Adipocyte (in vitro differentiated cells): ENCODE measurements at regions not wholly inside any gene's neighbourhood (a gene's known extent, or its start where the extent isn't known, plus 50 kb on each side); places are given as distances from the start of the nearest gene placed in this dataset.
"Not testable (repeated sequence)": the region's sequence is repeated elsewhere in the genome, so short reads cannot be mapped to it uniquely, and the experiment has no call there.

Source experiments
- DNase-seq: peaks from one replicate; pipeline ENCODE4 v3.0.0-alpha.2; 2015; ENCODE audit warnings: low read depth
- H3K27me3 ChIP-seq: replicated peaks from 2 replicates; pipeline ENCODE4 v1.7.0; 2013; ENCODE audit warnings: mild to moderate bottlenecking, low read length, moderate library complexity; ENCODE audit not compliant: control insufficient read depth, insufficient read depth
- H3K36me3 ChIP-seq: 2 replicates; pipeline ENCODE4 v1.7.0; 2013; ENCODE audit warnings: low read length, mild to moderate bottlenecking, moderate library complexity; ENCODE audit not compliant: control insufficient read depth, insufficient read depth, severe bottlenecking
- H3K4me1 ChIP-seq: 2 replicates; pipeline ENCODE4 v1.7.0; 2013; ENCODE audit warnings: mild to moderate bottlenecking, low read length, moderate library complexity; ENCODE audit not compliant: control insufficient read depth, insufficient read depth
- H3K4me3 ChIP-seq: 2 replicates; pipeline ENCODE4 v1.7.0; 2013; ENCODE audit warnings: mild to moderate bottlenecking, low read length, moderate library complexity
- H3K9ac ChIP-seq: 2 replicates; pipeline ENCODE4 v1.7.0; 2013; ENCODE audit warnings: mild to moderate bottlenecking, low read length, moderate library complexity
- H3K9me3 ChIP-seq: 2 replicates; pipeline ENCODE4 v1.7.0; 2013; ENCODE audit warnings: mild to moderate bottlenecking, low read length, moderate library complexity; ENCODE audit not compliant: control insufficient read depth

DNA sequence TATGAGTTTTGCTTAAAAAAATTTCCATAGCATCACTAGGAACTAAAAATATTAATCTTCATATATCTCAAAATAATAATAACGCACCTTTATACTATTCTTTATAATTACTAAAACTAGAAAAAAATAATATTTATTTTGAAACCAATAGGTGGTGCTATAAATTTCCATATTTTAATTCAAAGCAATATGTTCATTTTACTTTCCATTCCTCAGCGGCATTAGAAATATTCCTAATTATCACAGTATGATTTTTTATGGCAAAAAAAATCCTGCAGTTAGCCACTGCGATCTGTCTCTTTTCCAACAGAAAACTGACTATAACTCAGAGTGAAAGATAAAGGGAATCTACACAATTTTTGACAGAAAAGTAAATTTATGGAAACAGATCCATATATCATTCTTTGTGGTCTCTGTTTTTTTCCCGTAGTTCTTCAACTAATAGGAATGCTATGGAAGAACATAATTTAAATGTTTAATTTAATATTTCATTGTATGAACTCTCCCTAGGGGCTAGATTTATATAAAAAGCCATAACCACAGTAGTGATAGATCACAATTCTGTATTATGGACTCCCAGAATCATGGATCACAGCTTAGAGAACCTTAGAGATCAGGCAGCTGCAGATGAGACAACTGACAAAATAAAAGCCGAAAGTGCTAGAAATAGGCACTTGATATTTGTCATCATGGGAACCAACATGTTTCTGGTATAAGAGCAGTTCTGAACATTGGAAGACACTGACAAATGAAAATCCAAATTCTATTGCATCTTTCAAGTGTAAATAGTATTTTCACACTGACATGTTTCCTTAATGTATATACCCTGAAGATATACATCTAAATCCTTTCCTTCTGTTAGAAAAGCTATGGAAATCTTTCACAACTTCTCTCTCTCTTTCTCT, 167.7 kb upstream of the MPDZ start:
- peak; percentile 51 for DNase-seq
- peak overlapping the region; percentile 40 for H3K4me3 ChIP-seq
- no peaks in the 10 kb centered on the region for H3K27me3 ChIP-seq
- peaks cover 49% of the 10 kb centered on the region for H3K4me1 ChIP-seq
- no peaks in the 10 kb centered on the region for H3K9me3 ChIP-seq
- peak overlapping the region; percentile 50 for H3K9ac ChIP-seq
- H3K36me3 ChIP-seq, result no peaks in the 10 kb centered on the region

DNA sequence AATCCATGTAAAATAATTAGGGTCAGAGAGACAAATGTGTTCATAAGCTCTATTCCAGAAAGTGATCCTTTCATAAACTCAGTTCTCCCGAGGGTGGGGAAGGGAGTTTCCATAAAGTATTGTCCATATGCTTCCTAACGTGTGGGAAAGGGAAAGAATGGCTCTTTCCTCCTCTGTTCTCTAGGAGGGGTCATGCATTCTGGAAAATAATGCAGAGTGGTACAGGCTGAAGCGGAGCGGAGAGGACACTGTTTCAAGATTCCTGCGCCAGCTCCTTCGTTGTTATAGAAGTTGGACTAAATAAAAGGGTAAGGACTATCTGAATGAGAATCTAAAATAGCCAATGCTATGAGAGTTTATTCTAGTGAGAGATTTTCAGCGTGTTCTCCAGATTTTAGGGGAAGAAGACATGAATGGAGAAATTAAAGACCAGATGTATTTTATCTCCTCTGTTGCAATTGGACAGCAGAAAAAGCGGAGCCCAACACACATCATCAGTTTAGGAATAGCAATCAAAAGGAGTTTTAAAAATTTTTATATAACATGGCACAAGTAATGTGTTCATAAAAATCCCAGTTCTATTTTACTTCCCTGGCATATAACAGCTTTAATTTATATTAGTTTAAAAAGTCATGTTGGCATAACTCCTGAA, 166.9 kb upstream of the MPDZ start:
- Histone ChIP-seq H3K4me1 (peaks cover 49% of the 10 kb centered on the region), H3K36me3 (no peaks in the 10 kb centered on the region), H3K4me3 (no peak overlapping the region), H3K9me3 (no peaks in the 10 kb centered on the region), H3K27me3 (no peaks in the 10 kb centered on the region), H3K9ac (no peak overlapping the region)
- DNase-seq, result no peak

DNA sequence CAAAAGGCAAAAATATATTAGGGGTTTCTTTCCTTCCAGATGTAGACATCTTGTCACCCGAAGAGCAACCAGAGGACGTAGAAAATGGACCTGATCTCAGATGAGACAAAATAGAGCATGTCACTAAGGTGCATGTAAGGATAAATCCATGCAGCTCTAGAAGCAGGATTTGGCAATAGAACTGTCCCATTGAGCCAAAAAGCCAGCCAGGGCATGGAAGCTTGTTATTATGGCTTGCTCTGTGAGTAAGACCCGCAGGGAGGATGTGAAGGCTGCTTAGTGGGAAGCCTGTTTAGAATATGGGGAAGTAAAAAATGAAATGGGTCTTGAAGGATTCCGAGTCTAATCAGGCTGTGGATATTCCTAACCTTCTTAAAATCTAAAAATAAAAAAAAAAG, 165.6 kb upstream of the MPDZ start:
- no peaks in the 10 kb centered on the region for H3K27me3 ChIP-seq
- H3K4me3 ChIP-seq, result peak overlapping the region; percentile 75
- H3K9me3 ChIP-seq, result no peaks in the 10 kb centered on the region
- peaks cover 49% of the 10 kb centered on the region for H3K4me1 ChIP-seq
- peak; percentile 22 for DNase-seq
- H3K9ac ChIP-seq, result peak overlapping the region; percentile 64
- H3K36me3 ChIP-seq, result no peaks in the 10 kb centered on the region

DNA sequence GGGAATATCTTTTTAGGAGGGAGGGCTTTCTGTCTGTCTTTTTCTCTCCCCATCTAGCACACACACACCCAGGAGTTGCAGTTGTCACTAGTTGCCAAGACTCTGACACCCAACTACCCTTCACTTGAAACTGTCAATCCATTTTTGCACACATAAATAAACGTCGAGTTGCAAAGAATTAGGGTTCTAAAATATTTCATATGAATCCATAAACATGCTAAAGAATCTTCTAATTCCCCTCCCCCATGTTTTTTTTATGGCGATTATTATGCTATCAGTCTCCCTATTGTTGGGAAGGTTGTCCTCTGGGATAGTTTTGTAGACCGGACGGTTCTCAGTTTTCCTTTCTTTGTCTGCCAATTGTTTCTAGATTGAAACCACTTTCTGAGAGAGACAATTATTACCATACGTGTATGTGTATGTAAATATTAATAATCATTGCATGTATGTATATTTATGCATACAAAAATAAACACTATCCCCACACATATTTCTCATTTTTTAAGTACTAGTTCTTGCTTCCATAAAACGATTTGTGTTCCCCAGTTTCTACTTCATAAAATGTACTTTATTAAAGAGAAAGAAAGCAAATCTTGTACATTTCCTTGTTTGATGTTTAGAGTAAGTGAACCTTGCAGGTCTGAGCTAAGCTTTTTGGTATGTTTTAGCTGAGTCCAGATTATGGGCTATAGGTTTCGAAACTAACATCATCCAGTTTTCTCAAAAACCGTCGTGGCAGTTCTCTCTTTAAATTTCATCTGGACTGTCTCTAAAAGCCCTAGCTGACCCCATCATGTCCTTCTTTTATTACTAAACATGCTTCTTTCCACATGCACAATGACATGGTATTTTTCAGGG, 165.0 kb upstream of the MPDZ start:
- Histone ChIP-seq H3K4me1 (peaks cover 49% of the 10 kb centered on the region), H3K9ac (peak overlapping the region; percentile 64), H3K4me3 (peak overlapping the region; percentile 75), H3K27me3 (no peaks in the 10 kb centered on the region), H3K9me3 (no peaks in the 10 kb centered on the region), H3K36me3 (no peaks in the 10 kb centered on the region)
- DNase-seq, result peak; percentile 40

DNA sequence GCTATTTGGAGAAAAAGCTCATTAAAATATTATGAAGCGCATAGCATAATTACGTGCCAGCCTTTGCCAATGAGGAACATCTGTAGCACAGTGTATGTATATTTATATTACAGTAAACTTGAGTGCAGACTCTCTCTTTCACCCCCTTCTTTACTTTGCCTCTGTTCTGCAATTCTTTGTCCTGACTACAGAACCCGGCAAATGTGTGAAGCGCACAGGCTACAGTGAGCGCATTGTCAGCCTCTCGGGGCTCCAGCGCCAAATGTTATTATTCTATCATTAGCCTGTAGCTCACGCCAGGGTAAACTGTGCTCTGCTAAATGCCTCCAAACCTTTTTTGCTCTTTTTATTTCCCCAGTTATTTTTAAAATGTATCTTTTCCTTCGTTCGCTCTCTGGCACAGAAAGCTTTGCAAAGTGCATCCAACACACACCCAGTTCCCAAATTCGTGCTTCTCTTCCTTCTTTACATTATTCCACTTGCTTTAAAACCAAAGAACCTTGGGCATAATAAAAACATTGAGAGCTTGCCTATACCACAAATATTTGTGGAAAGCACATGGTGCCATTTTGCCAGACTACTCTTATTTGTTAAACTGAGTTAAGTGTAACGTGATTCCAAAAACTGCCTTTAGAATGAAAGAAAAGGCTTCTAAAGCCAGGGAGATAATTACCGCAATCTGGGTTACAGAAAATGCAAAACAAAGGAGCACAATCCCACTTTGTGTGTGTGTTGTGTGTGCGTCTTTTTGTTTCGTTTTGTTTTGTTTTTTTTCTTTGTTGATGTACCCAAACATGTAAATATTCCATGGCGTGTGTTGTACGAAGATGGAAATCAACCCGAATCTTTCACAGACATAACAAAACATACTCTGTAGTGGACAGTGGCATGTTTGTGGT, 164.1 kb upstream of the MPDZ start:
- Histone ChIP-seq H3K9me3 (no peaks in the 10 kb centered on the region), H3K4me1 (peaks cover 49% of the 10 kb centered on the region), H3K4me3 (peak overlapping the region; percentile 75), H3K36me3 (no peaks in the 10 kb centered on the region), H3K9ac (peak overlapping the region; percentile 64), H3K27me3 (no peaks in the 10 kb centered on the region)
- DNase-seq, result no peak

DNA sequence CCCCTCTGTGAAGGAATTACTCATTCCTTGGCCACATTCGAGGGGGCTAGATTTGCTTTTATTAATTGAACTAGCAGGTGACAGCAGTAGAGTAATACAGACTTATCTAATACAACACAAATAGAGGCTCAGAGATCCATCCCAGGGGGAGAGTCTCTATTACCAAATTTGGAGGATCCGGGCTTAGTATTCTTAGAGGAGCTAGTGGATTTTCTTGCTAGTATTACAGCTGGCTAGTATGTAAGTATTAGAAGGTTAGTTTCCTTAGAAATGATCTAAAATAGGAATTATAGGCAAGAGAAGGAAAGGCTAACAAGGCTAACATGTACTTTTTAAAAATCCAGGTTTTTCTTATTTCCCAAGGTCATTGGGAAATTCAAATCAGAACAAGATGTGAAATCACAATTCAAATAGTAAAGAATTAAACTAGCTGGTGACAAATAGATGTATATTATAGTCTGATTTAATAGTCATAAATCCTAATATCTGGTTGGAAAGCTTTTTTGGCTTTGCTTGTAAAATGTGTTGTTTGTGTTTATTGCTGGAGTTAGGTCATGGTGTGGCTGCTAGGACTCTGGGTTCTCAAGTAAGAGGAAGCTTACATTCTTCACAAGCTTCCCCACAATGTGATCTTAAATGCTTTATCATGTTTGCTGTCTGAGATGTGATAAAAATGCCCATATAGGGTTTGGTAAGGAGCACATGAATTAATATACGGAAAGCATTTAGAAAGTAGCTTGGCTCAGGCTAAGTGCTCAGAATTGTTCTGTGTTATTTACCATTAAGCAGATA, 160.4 kb upstream of the MPDZ start:
- Histone ChIP-seq H3K36me3 (no peaks in the 10 kb centered on the region), H3K4me1 (peaks cover 31% of the 10 kb centered on the region), H3K9ac (no peak overlapping the region), H3K4me3 (no peak overlapping the region), H3K9me3 (no peaks in the 10 kb centered on the region), H3K27me3 (no peaks in the 10 kb centered on the region)
- no peak for DNase-seq

DNA sequence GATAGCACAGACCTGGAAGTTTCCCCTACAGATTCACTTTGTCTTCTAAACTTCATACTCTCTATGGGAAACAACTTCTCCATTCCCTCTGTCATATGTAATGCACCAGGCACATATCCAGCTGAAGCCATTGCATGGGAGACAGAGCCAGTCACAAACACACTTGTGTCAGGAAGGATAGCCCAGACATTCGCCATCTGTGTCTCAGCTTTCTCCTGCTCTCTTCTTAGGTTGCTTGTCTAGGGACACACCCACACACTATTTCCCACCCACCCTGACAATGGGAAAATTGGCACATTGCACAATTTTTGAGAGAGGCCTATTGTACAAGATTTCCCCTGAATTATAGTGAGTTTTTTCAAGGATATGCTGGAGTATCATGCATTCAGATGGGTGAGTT, 158.4 kb upstream of the MPDZ start:
- Histone ChIP-seq H3K4me1 (peaks cover 11% of the 10 kb centered on the region), H3K36me3 (no peaks in the 10 kb centered on the region), H3K9ac (no peak overlapping the region)

DNA sequence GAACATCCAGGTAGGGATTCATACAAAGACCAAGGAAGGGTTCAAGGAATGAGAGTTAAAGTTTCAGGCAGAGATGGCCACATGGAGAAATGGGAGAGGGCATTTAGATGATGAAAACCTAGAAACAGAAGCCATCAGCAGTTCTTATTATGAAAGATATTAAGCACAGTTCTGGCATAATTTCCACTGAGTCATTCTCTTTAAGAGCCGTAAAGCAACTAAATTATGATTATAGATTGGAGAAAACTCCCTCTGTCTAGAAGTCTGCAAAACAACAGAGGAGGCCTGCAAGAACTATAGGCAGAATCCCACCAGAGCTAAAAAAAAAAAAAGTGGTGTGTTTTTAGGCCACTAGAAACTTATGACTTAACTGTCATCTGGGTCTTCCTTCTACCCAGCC, 157.1 kb upstream of the MPDZ start:
- Histone ChIP-seq H3K4me1 (peaks cover 9% of the 10 kb centered on the region), H3K36me3 (no peaks in the 10 kb centered on the region), H3K4me3 (no peak overlapping the region), H3K27me3 (no peaks in the 10 kb centered on the region), H3K9ac (no peak overlapping the region), H3K9me3 (no peaks in the 10 kb centered on the region)
- no peak for DNase-seq

More for the DNA sequence above, 158.4 kb upstream of the MPDZ start:
- no peaks in the 10 kb centered on the region for H3K9me3 ChIP-seq
- no peak for DNase-seq
- H3K4me3 ChIP-seq, result no peak overlapping the region
- H3K27me3 ChIP-seq, result no peaks in the 10 kb centered on the region

DNA sequence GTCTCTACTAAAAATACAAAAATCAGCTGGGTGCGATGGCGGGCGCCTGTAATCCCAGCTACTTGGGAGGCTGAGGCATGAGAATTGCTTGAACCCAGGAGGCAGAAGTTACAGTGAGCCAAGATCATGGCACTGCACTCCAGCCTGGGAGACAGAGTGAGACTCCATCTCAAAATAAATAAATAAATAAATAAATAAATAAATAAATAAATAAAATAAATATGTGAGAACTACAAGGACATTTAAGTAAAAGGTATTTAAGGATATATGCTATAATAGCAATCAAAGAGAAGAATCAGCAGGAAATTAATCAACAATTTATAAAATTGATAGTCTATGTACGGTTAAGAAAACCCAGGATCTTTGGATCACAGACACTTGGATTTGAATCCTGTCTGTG, 154.0 kb upstream of the MPDZ start:
- H3K9ac ChIP-seq, H3K4me3 ChIP-seq, DNase-seq, H3K9me3 ChIP-seq, H3K27me3 ChIP-seq, H3K4me1 ChIP-seq, H3K36me3 ChIP-seq: not testable (repeated sequence)

DNA sequence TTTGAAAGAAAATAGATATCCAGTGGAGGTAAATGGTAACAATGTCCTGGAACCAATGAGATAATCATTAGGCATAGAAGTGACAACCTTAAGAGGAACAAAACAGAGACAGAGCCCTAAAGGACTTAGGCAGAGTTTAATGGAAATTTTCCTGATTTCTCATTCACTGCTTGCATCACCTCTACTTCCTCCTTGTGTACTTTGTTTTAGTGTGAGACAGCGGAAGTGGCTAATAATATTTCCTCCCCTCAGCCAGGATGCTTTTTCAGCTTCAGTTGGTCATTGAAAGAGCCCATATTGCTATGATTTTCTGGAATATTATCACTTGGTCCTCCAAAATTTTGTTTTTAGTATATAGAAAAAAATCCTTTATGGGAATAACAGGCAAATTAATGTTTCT, 153.4 kb upstream of the MPDZ start:
- Histone ChIP-seq H3K36me3 (no peaks in the 10 kb centered on the region), H3K4me3 (no peak overlapping the region), H3K27me3 (no peaks in the 10 kb centered on the region), H3K4me1 (peaks cover 11% of the 10 kb centered on the region), H3K9me3 (no peaks in the 10 kb centered on the region), H3K9ac (no peak overlapping the region)
- DNase-seq, result no peak
